H1 (cell line): ENCODE measurements at regions not wholly inside any gene's neighbourhood (a gene's known extent, or its start where the extent isn't known, plus 50 kb on each side); places are given as distances from the start of the nearest gene placed in this dataset.

ENCODE experiments used
- CTCF ChIA-PET: fragments of 300-600 bp; sonication (Branson Sonifier 250); formaldehyde crosslinking; loops from one replicate; lab custom pipeline; 2021; ENCODE audit not compliant: partially characterized antibody; lab: Charles Lee
- POLR2A ChIA-PET: fragments of 300-600 bp; sonication (Branson Sonifier 250); formaldehyde crosslinking; loops from one replicate; lab custom pipeline; 2021; ENCODE audit warnings: inconsistent platforms; ENCODE audit not compliant: partially characterized antibody; lab: Charles Lee
- DNase-seq, 2 experiments: peaks; one replicate each; pipeline versions ENCODE4 v3.0.0 to v3.0.0-alpha.2; 2010 to 2022; ENCODE audit warnings: low spot score in 2 of 2, low read depth in 1 of 2, mixed read lengths in 1 of 2
- FAIRE-seq: peaks from 2 replicates; lab custom pipeline; 2011; peaks lifted over from hg19 to GRCh38; lab: Jason Lieb, UNC
- H2AFZ ChIP-seq: 2 replicates; pipeline ENCODE4 v1.8.1; 2012; ENCODE audit warnings: low read length, inconsistent platforms
- H2AK5ac ChIP-seq: 2 replicates; pipeline ENCODE4 v1.6.1; 2013; ENCODE audit warnings: low read depth, low read length
- H2BK120ac ChIP-seq: replicated peaks from 2 replicates; pipeline ENCODE3; 2013; ENCODE audit warnings: low read depth, low read length, inconsistent platforms
- H2BK12ac ChIP-seq: 2 replicates; pipeline ENCODE4 v1.6.1; 2013; ENCODE audit warnings: low read depth, low read length
- H2BK15ac ChIP-seq: 2 replicates; pipeline ENCODE4 v1.6.1; 2013; ENCODE audit warnings: low read length
- H2BK20ac ChIP-seq: 2 replicates; pipeline ENCODE4 v1.6.1; 2013; ENCODE audit warnings: low read length
- H2BK5ac ChIP-seq: 2 replicates; pipeline ENCODE4 v1.6.1; 2013; ENCODE audit warnings: low read depth, low read length
- H3K14ac ChIP-seq: 2 replicates; pipeline ENCODE4 v1.6.1; 2013; ENCODE audit warnings: inconsistent platforms; ENCODE audit not compliant: insufficient read length
- H3K18ac ChIP-seq: 2 replicates; pipeline ENCODE4 v1.6.1; 2013; ENCODE audit warnings: low read length; ENCODE audit errors: extremely low read depth
- H3K23ac ChIP-seq: 2 replicates; pipeline ENCODE4 v1.6.1; 2013; ENCODE audit warnings: inconsistent platforms; ENCODE audit not compliant: insufficient read length
- H3K23me2 ChIP-seq: 2 replicates; pipeline ENCODE4 v1.6.1; 2013; ENCODE audit warnings: low read depth, low read length
- H3K27ac ChIP-seq: 2 replicates; pipeline ENCODE4 v1.6.1; 2011; ENCODE audit warnings: low read depth, low read length, inconsistent platforms
- H3K27me3 ChIP-seq, 4 experiments: replicated peaks in 1 of 4; 1 replicate in 1 of 4; 2 replicates in 3 of 4; pipeline versions ENCODE4 v1.6.1 to v1.8.1; 2011 to 2013; ENCODE audit warnings: low read length in 3 of 4, mild to moderate bottlenecking in 3 of 4, inconsistent platforms in 2 of 4, mixed read lengths in 2 of 4, moderate library complexity in 1 of 4; ENCODE audit not compliant: control insufficient read depth in 3 of 4, insufficient read depth in 3 of 4; ENCODE audit errors: extremely low read depth in 1 of 4
- H3K36me3 ChIP-seq, 4 experiments: 2 replicates each; pipeline versions ENCODE4 v1.6.1 to v1.8.1; 2011 to 2013; ENCODE audit warnings: mild to moderate bottlenecking in 4 of 4, low read length in 3 of 4, moderate library complexity in 2 of 4, control low read depth in 1 of 4, inconsistent platforms in 1 of 4; ENCODE audit not compliant: insufficient read depth in 4 of 4, control insufficient read depth in 2 of 4
- H3K4ac ChIP-seq: replicated peaks from 2 replicates; pipeline ENCODE3; 2013; ENCODE audit warnings: low read length, low read depth, mixed read lengths, inconsistent platforms; ENCODE audit not compliant: insufficient read length
- H3K4me1 ChIP-seq, 4 experiments: replicated peaks in 1 of 4; 1 replicate in 1 of 4; 2 replicates in 3 of 4; pipeline versions ENCODE4 v1.6.1 to v1.8.1; 2011 to 2013; ENCODE audit warnings: low read length in 3 of 4, inconsistent platforms in 2 of 4, mixed read lengths in 1 of 4; ENCODE audit not compliant: insufficient read depth in 4 of 4, control insufficient read depth in 3 of 4
- H3K4me2 ChIP-seq, 2 experiments: 2 replicates each; pipeline versions ENCODE4 v1.6.1 to v1.8.1; 2011 to 2013; ENCODE audit warnings: low read depth in 2 of 2, low read length in 2 of 2, control low read depth in 1 of 2, inconsistent platforms in 1 of 2, mild to moderate bottlenecking in 1 of 2; ENCODE audit not compliant: insufficient read depth in 1 of 2
- H3K4me3 ChIP-seq, 4 experiments: fragments of 200-600, 300-600 bp in 1 of 4; sonication (generic), shearing (Covaris generic), sonication (Bioruptor Twin) in 1 of 4; 2 replicates each; pipeline versions ENCODE4 v1.5.1 to v1.8.1; 2011 to 2016; ENCODE audit warnings: low read length in 4 of 4, low read depth in 3 of 4, control low read depth in 2 of 4, inconsistent platforms in 2 of 4, mild to moderate bottlenecking in 2 of 4, mixed read lengths in 1 of 4, moderate library complexity in 1 of 4; ENCODE audit not compliant: insufficient read depth in 2 of 4; ENCODE audit errors: extremely low read depth in 1 of 4
- H3K56ac ChIP-seq: replicated peaks from 2 replicates; pipeline ENCODE3; 2013; ENCODE audit warnings: low read depth, mild to moderate bottlenecking, mixed read lengths, low read length, inconsistent platforms; ENCODE audit not compliant: insufficient read length
- H3K79me1 ChIP-seq: 2 replicates; pipeline ENCODE4 v1.6.1; 2013; ENCODE audit warnings: low read depth, low read length, control low read depth
- H3K79me2 ChIP-seq, 2 experiments: 2 replicates each; pipeline versions ENCODE4 v1.6.1 to v1.8.1; 2012 to 2013; ENCODE audit warnings: low read length in 2 of 2, mild to moderate bottlenecking in 2 of 2, inconsistent platforms in 1 of 2; ENCODE audit not compliant: insufficient read depth in 2 of 2, control insufficient read depth in 1 of 2
- H3K9ac ChIP-seq, 4 experiments: replicated peaks in 1 of 4; 1 replicate in 1 of 4; 2 replicates in 3 of 4; pipeline versions ENCODE4 v1.6.1 to v1.8.1; 2011 to 2013; ENCODE audit warnings: low read depth in 3 of 4, low read length in 3 of 4, control low read depth in 2 of 4, mild to moderate bottlenecking in 2 of 4, moderate library complexity in 2 of 4, inconsistent platforms in 1 of 4; ENCODE audit errors: extremely low read depth in 1 of 4
- H3K9me3 ChIP-seq, 2 experiments: 2 replicates each; pipeline versions ENCODE4 v1.6.1 to v1.8.1; 2012 to 2013; ENCODE audit warnings: mild to moderate bottlenecking in 2 of 2, moderate library complexity in 2 of 2, control low read depth in 1 of 2, inconsistent platforms in 1 of 2, low read depth in 1 of 2, low read length in 1 of 2, mixed read lengths in 1 of 2; ENCODE audit not compliant: insufficient read depth in 2 of 2
- H4K20me1 ChIP-seq, 2 experiments: replicated peaks in 1 of 2; 2 replicates each; pipeline versions ENCODE3 to v1.8.1; 2011 to 2013; ENCODE audit warnings: inconsistent platforms in 2 of 2, low read length in 2 of 2, mild to moderate bottlenecking in 1 of 2; ENCODE audit not compliant: insufficient read depth in 2 of 2, control insufficient read depth in 1 of 2
- H4K5ac ChIP-seq: 2 replicates; pipeline ENCODE4 v1.6.1; 2013; ENCODE audit warnings: low read length, low read depth, mixed read lengths, inconsistent platforms; ENCODE audit not compliant: insufficient read length
- H4K8ac ChIP-seq: 2 replicates; pipeline ENCODE4 v1.8.0; 2013; ENCODE audit warnings: mild to moderate bottlenecking, moderate library complexity, low read length, inconsistent platforms; ENCODE audit not compliant: insufficient read depth; ENCODE audit errors: extremely low read depth
- H4K91ac ChIP-seq: replicated peaks from 2 replicates; pipeline ENCODE3; 2013; ENCODE audit warnings: low read length, mixed read lengths, inconsistent platforms; ENCODE audit not compliant: insufficient read length
- ASH2L ChIP-seq: fragments of 200-600, 300-600 bp; sonication (generic); IDR thresholded peaks from one replicate; pipeline ENCODE4 v1.7.1; 2017; ENCODE audit warnings: low read length
- CHD1 ChIP-seq: IDR thresholded peaks from 2 replicates; pipeline ENCODE4 v1.6.1; 2012; ENCODE audit warnings: low read depth, low read length, improper control_type of control experiment
- CHD2 ChIP-seq: IDR thresholded peaks from 2 replicates; pipeline ENCODE4 v1.6.1; 2012; ENCODE audit warnings: low read length, improper control_type of control experiment
- FOSL1 ChIP-seq: IDR thresholded peaks from 2 replicates; pipeline ENCODE4 v1.6.1; 2011; ENCODE audit warnings: mild to moderate bottlenecking, low read depth, low read length, moderate library complexity; ENCODE audit not compliant: insufficient read depth
- GTF2F1 ChIP-seq: IDR thresholded peaks from 2 replicates; pipeline ENCODE4 v1.6.1; 2012; ENCODE audit warnings: low read depth, low read length, improper control_type of control experiment, borderline replicate concordance
- JUND ChIP-seq: IDR thresholded peaks from 2 replicates; pipeline ENCODE4 v1.6.1; 2011; ENCODE audit warnings: mild to moderate bottlenecking, improper control_type of control experiment, low read length
- KDM4A ChIP-seq: IDR thresholded peaks from one replicate; pipeline ENCODE4 v1.7.1; 2012; ENCODE audit warnings: low read depth, mild to moderate bottlenecking, moderate library complexity, low read length, inconsistent platforms; ENCODE audit not compliant: severe bottlenecking
- POLR2A ChIP-seq, 2 experiments: IDR thresholded peaks; 1 replicate in 1 of 2; 2 replicates in 1 of 2; pipeline ENCODE4 v1.6.1; 2011; ENCODE audit warnings: low read depth in 2 of 2, low read length in 2 of 2, mild to moderate bottlenecking in 2 of 2; ENCODE audit errors: control extremely low read depth in 1 of 2
- RFX5 ChIP-seq: IDR thresholded peaks from 2 replicates; pipeline ENCODE4 v1.6.1; 2011; ENCODE audit warnings: low read depth, low read length, improper control_type of control experiment, borderline replicate concordance
- SAP30 ChIP-seq: fragments of 300-600 bp; sonication (generic); IDR thresholded peaks from 2 replicates; pipeline ENCODE4 v1.7.1; 2012; ENCODE audit warnings: low read length, moderate library complexity, mild to moderate bottlenecking, inconsistent platforms; ENCODE audit not compliant: insufficient read depth, insufficient replicate concordance
- SP2 ChIP-seq: IDR thresholded peaks from 2 replicates; pipeline ENCODE4 v1.6.1; 2012; ENCODE audit warnings: mild to moderate bottlenecking, low read length, inconsistent platforms
- SUZ12 ChIP-seq: fragments of 200-600 bp; sonication (generic); IDR thresholded peaks from 2 replicates; pipeline ENCODE4 v1.6.1; 2012; ENCODE audit warnings: mild to moderate bottlenecking, inconsistent platforms, low read length, moderate library complexity, mixed read lengths
- TAF1 ChIP-seq: IDR thresholded peaks from 2 replicates; pipeline ENCODE4 v1.6.1; 2011; ENCODE audit warnings: mild to moderate bottlenecking, low read depth, low read length
- TEAD4 ChIP-seq: IDR thresholded peaks from 2 replicates; pipeline ENCODE4 v1.6.1; 2012; ENCODE audit warnings: low read depth, low read length, inconsistent platforms, mixed read lengths
- WGBS, 2 experiments: shearing (Covaris generic) in 1 of 2; methylation state at CpG; one replicate each; pipeline versions ENCODE4 v1.1.6 to v1.1.7; 2013 to 2015; ENCODE audit warnings: low lambda C conversion rate in 2 of 2, mixed read lengths in 2 of 2, inconsistent platforms in 1 of 2, low coverage in 1 of 2, missing lambda C conversion rate in 1 of 2; ENCODE audit not compliant: insufficient replicate concordance in 2 of 2, insufficient coverage in 1 of 2, insufficient read length in 1 of 2; ENCODE audit errors: extremely low coverage in 1 of 2, missing lambda C conversion rate in 1 of 2; 5-methylcytosine and 5-hydroxymethylcytosine counted together
- TF ChIP-seq, protein P1 (sequence below): IDR thresholded peaks from 2 replicates; pipeline ENCODE4 v1.6.1; 2011; ENCODE audit warnings: low read length, improper control_type of control experiment

GRCh38 chr11:121692236-121692635 lies 239.5 kb upstream of the SORL1-AS1 start:
- 90% methylated on average over 1 of the region's 1 CpG; no CpG with 5 or more reads in 1 of the 2 experiments for WGBS, 2 experiments
- Histone ChIP-seq H4K91ac (no peak overlapping the region), H3K4ac (no peak overlapping the region), H4K5ac (no peak overlapping the region), H2BK20ac (no peak overlapping the region), H3K14ac (no peak overlapping the region), H3K27me3 (no peaks in the 10 kb centered on the region), H4K20me1 (no peaks in the 10 kb centered on the region), H3K79me1 (no peaks in the 10 kb centered on the region), H3K23me2 (no peaks in the 10 kb centered on the region), H2BK15ac (no peak overlapping the region), H3K23ac (no peak overlapping the region), H2BK5ac (no peak overlapping the region), H2AK5ac (no peak overlapping the region), H3K36me3 (no peaks in the 10 kb centered on the region), H3K27ac (no peak overlapping the region; the same call in 1 of the 2 replicates), H3K4me2 (no peak overlapping the region), H3K4me1 (peaks cover 7 to 14% (median 9%) of the 10 kb centered on the region in 4 experiments; a peak in 6 of 7 replicates), H3K9ac (no peak overlapping the region), H3K4me3 (no peak overlapping the region), H3K9me3 (no peaks in the 10 kb centered on the region), H2AFZ (no peak overlapping the region), H4K8ac (no peak overlapping the region), H3K56ac (no peak overlapping the region), H2BK12ac (no peak overlapping the region), H2BK120ac (no peak overlapping the region), H3K18ac (no peak overlapping the region), H3K79me2 (no peaks in the 10 kb centered on the region)
- ChIA-PET POLR2A (interaction anchor here (1.2 kb wide), 1 partner anchor 31 kb away, joined by 3 read pairs; no protein-coding TSS in a partner anchor), CTCF (no interaction called here)
- FAIRE-seq, result no peak
- DNase-seq, result no peak
- TF ChIP-seq RFX5 (no peak), TEAD4 (no peak), ASH2L (no peak), SAP30 (no peak), SUZ12 (no peak), JUND (no peak), GTF2F1 (no peak), KDM4A (no peak), FOSL1 (no peak), POLR2A (IDR thresholded peaks at IDR 0.05; ENCODE audit: control extremely low read depth in 1 of 2, low read depth in 2 of 2, low read length in 2 of 2) (no peak), CHD2 (no peak), TAF1 (no peak), CHD1 (no peak), SP2 (no peak)
- TF ChIP-seq, protein P1, sequence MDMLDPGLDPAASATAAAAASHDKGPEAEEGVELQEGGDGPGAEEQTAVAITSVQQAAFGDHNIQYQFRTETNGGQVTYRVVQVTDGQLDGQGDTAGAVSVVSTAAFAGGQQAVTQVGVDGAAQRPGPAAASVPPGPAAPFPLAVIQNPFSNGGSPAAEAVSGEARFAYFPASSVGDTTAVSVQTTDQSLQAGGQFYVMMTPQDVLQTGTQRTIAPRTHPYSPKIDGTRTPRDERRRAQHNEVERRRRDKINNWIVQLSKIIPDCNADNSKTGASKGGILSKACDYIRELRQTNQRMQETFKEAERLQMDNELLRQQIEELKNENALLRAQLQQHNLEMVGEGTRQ, result no peak
